ENCODE measurements at regions not wholly inside any gene's neighbourhood (a gene's known extent, or its start where the extent isn't known, plus 50 kb on each side); places are given as distances from the start of the nearest gene placed in this dataset.

DNA sequence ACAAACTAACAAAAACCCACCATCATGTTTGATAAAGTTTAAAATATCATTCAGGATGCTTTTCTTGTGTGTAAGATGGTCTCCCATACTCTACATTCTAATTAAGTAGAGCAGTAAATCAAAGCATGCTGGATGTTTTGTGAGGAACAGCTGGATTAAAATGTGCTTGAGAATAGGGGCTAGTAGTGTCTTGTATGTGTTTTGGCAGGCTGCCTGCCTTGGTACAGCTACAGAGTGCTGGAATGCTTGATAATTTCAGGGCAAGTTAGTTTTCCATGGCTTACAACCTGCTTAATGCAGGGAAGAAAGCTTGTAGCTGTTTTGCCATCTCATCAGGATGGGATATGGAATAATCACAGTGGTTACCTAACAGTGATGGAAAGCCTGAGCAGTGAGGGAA is 636.6 kb upstream of the MMS22L start:
- TF ChIP-seq EZH2 (optimal IDR thresholded peaks at IDR 0.05; ENCODE audit: low read depth, low read length) = no peak
- TF ChIP-seq, protein P1, sequence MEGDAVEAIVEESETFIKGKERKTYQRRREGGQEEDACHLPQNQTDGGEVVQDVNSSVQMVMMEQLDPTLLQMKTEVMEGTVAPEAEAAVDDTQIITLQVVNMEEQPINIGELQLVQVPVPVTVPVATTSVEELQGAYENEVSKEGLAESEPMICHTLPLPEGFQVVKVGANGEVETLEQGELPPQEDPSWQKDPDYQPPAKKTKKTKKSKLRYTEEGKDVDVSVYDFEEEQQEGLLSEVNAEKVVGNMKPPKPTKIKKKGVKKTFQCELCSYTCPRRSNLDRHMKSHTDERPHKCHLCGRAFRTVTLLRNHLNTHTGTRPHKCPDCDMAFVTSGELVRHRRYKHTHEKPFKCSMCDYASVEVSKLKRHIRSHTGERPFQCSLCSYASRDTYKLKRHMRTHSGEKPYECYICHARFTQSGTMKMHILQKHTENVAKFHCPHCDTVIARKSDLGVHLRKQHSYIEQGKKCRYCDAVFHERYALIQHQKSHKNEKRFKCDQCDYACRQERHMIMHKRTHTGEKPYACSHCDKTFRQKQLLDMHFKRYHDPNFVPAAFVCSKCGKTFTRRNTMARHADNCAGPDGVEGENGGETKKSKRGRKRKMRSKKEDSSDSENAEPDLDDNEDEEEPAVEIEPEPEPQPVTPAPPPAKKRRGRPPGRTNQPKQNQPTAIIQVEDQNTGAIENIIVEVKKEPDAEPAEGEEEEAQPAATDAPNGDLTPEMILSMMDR (IDR thresholded peaks at IDR 0.05; ENCODE audit: low read length) = no peak

Measured in MM.1S (cell line).